OCI-LY3 (cell line): ENCODE measurements at regions not wholly inside any gene's neighbourhood (a gene's known extent, or its start where the extent isn't known, plus 50 kb on each side); places are given as distances from the start of the nearest gene placed in this dataset.

Experiments
- EZH2phosphoT487 ChIP-seq: fragments of 200-600 bp; shearing (Covaris generic); IDR thresholded peaks from 2 replicates; pipeline ENCODE4 v1.6.1; 2018; ENCODE audit warnings: antibody characterized with exemption, mixed run types, low read depth
- TF ChIP-seq, protein P1 (sequence below): fragments of 200-600, 300-600 bp; sonication (generic); IDR thresholded peaks from 2 replicates; pipeline ENCODE4 v1.5.1; 2014; ENCODE audit warnings: antibody characterized with exemption, low read length, low read depth

DNA sequence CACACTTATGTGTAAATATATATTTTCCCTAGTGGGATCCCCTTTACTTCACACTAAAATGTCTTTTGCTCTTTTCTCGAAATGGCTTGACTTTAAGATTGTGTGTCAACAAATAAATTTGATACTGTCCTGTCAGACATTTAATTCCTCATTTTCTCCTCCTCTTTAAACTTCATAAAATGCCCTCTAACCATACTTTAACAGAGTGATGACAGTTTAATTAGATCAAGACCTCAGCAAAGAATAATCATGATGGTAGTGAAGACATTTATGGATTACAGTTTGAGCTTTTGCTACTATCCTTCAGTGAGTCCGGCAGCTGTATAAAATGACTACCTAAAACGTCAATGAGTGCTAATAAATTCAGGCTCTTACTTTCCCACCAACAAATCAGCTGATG lies 113.1 kb upstream of the ADGRL3 start:
- no peak for TF ChIP-seq EZH2phosphoT487
- TF ChIP-seq, protein P1, sequence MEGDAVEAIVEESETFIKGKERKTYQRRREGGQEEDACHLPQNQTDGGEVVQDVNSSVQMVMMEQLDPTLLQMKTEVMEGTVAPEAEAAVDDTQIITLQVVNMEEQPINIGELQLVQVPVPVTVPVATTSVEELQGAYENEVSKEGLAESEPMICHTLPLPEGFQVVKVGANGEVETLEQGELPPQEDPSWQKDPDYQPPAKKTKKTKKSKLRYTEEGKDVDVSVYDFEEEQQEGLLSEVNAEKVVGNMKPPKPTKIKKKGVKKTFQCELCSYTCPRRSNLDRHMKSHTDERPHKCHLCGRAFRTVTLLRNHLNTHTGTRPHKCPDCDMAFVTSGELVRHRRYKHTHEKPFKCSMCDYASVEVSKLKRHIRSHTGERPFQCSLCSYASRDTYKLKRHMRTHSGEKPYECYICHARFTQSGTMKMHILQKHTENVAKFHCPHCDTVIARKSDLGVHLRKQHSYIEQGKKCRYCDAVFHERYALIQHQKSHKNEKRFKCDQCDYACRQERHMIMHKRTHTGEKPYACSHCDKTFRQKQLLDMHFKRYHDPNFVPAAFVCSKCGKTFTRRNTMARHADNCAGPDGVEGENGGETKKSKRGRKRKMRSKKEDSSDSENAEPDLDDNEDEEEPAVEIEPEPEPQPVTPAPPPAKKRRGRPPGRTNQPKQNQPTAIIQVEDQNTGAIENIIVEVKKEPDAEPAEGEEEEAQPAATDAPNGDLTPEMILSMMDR = no peak
